Mesenchymal stem cell (in vitro differentiated cells and primary cell): ENCODE measurements at regions not wholly inside any gene's neighbourhood (a gene's known extent, or its start where the extent isn't known, plus 50 kb on each side); places are given as distances from the start of the nearest gene placed in this dataset.

ENCODE experiments used
- DNase-seq: peaks from one replicate; pipeline ENCODE4 v3.0.0-alpha.2; 2013
- H2AFZ ChIP-seq: one replicate; pipeline ENCODE4 v1.6.1; 2013; ENCODE audit warnings: low read depth, mild to moderate bottlenecking, control low read depth, inconsistent platforms, low read length, moderate library complexity
- H2AK5ac ChIP-seq: 2 replicates; pipeline ENCODE4 v1.6.1; 2013; ENCODE audit warnings: low read length, moderate library complexity, mild to moderate bottlenecking, inconsistent platforms; ENCODE audit not compliant: severe bottlenecking
- H2BK120ac ChIP-seq: one replicate; pipeline ENCODE4 v1.6.1; 2013; ENCODE audit warnings: low read depth, mild to moderate bottlenecking, inconsistent platforms, low read length, moderate library complexity
- H2BK12ac ChIP-seq, 2 experiments: one replicate each; pipeline ENCODE4 v1.6.1; 2013; ENCODE audit warnings: inconsistent platforms in 2 of 2, low read length in 2 of 2, mild to moderate bottlenecking in 2 of 2, moderate library complexity in 2 of 2, control low read depth in 1 of 2
- H2BK15ac ChIP-seq: one replicate; pipeline ENCODE4 v1.6.1; 2013; ENCODE audit warnings: mild to moderate bottlenecking, low read depth, inconsistent platforms; ENCODE audit not compliant: poor library complexity, severe bottlenecking
- H2BK5ac ChIP-seq: 2 replicates; pipeline ENCODE4 v1.6.1; 2013; ENCODE audit warnings: low read depth, mild to moderate bottlenecking, low read length, control low read depth, inconsistent platforms; ENCODE audit not compliant: poor library complexity, severe bottlenecking
- H3K14ac ChIP-seq, 2 experiments: one replicate each; pipeline ENCODE4 v1.6.1; 2013; ENCODE audit warnings: inconsistent platforms in 2 of 2, low read length in 2 of 2, control low read depth in 1 of 2, mild to moderate bottlenecking in 1 of 2, moderate library complexity in 1 of 2
- H3K18ac ChIP-seq, 2 experiments: one replicate each; pipeline ENCODE4 v1.6.1; 2013; ENCODE audit warnings: inconsistent platforms in 2 of 2, low read length in 2 of 2, control low read depth in 1 of 2, low read depth in 1 of 2, mild to moderate bottlenecking in 1 of 2
- H3K23ac ChIP-seq, 2 experiments: one replicate each; pipeline ENCODE4 v1.6.1; 2013; ENCODE audit warnings: inconsistent platforms in 2 of 2, low read length in 2 of 2, mild to moderate bottlenecking in 2 of 2, moderate library complexity in 2 of 2, control low read depth in 1 of 2
- H3K27ac ChIP-seq: 2 replicates; pipeline ENCODE4 v1.5.1; 2013; ENCODE audit warnings: mild to moderate bottlenecking, moderate library complexity, low read length, control low read depth, inconsistent platforms; ENCODE audit not compliant: poor library complexity, severe bottlenecking
- H3K27me3 ChIP-seq, 2 experiments: 2 replicates each; pipeline versions ENCODE4 v1.6.1 to v1.7.0; 2013; ENCODE audit warnings: low read length in 2 of 2, mild to moderate bottlenecking in 2 of 2, moderate library complexity in 2 of 2, control low read depth in 1 of 2, inconsistent platforms in 1 of 2; ENCODE audit not compliant: control insufficient read depth in 1 of 2, insufficient read depth in 1 of 2
- H3K36me3 ChIP-seq, 2 experiments: 2 replicates each; pipeline versions ENCODE4 v1.6.1 to v1.7.0; 2013; ENCODE audit warnings: low read length in 2 of 2, control low read depth in 1 of 2, inconsistent platforms in 1 of 2, low read depth in 1 of 2, mild to moderate bottlenecking in 1 of 2; ENCODE audit not compliant: insufficient read depth in 2 of 2, control insufficient read depth in 1 of 2
- H3K4ac ChIP-seq, 2 experiments: one replicate each; pipeline ENCODE4 v1.6.1; 2013; ENCODE audit warnings: inconsistent platforms in 2 of 2, low read length in 2 of 2, mild to moderate bottlenecking in 2 of 2, moderate library complexity in 2 of 2, control low read depth in 1 of 2, low read depth in 1 of 2
- H3K4me1 ChIP-seq: 2 replicates; pipeline ENCODE4 v1.6.1; 2013; ENCODE audit warnings: low read depth, low read length, control low read depth; ENCODE audit not compliant: control insufficient read depth, insufficient read depth
- H3K4me2 ChIP-seq: 2 replicates; pipeline ENCODE4 v1.6.1; 2013; ENCODE audit warnings: low read length, mild to moderate bottlenecking, inconsistent platforms; ENCODE audit not compliant: poor library complexity, severe bottlenecking
- H3K4me3 ChIP-seq, 2 experiments: 2 replicates each; pipeline versions ENCODE4 v1.5.1 to v1.7.0; 2013; ENCODE audit warnings: low read length in 2 of 2, mild to moderate bottlenecking in 2 of 2, control low read depth in 1 of 2, low read depth in 1 of 2; ENCODE audit not compliant: insufficient read depth in 1 of 2
- H3K79me1 ChIP-seq: replicated peaks from 2 replicates; pipeline ENCODE4 v1.6.1; 2013; ENCODE audit warnings: mild to moderate bottlenecking, control low read depth, low read length, inconsistent platforms; ENCODE audit not compliant: poor library complexity, severe bottlenecking
- H3K9ac ChIP-seq: 2 replicates; pipeline ENCODE4 v1.7.0; 2013; ENCODE audit warnings: mild to moderate bottlenecking, low read length, moderate library complexity
- H3K9me3 ChIP-seq: 2 replicates; pipeline ENCODE4 v1.7.0; 2013; ENCODE audit warnings: mild to moderate bottlenecking, low read length; ENCODE audit not compliant: control insufficient read depth
- H4K8ac ChIP-seq: one replicate; pipeline ENCODE4 v1.6.1; 2013; ENCODE audit warnings: inconsistent platforms, mild to moderate bottlenecking, low read length, moderate library complexity
- H4K91ac ChIP-seq: one replicate; pipeline ENCODE4 v1.6.1; 2013; ENCODE audit warnings: mild to moderate bottlenecking, low read length, inconsistent platforms
- WGBS: methylation state at CpG from one replicate; pipeline ENCODE4 v1.1.7; 2013; ENCODE audit warnings: mixed read lengths; 5-methylcytosine and 5-hydroxymethylcytosine counted together

GRCh38 chr5:36436306-36436705, 134.6 kb upstream of the RANBP3L start:
- whole genome bisulfite sequencing, result no CpG with 5 or more reads among the region's 3 CpGs
- Histone ChIP-seq H3K27ac (no peak overlapping the region), H3K4me1 (no peaks in the 10 kb centered on the region), H4K91ac (no peak overlapping the region), H3K18ac (no peak overlapping the region), H2BK120ac (no peak overlapping the region), H3K36me3 (no peaks in the 10 kb centered on the region), H3K79me1 (no peaks in the 10 kb centered on the region), H2BK15ac (no peak overlapping the region), H3K14ac (no peak overlapping the region), H3K4me2 (no peak overlapping the region), H3K4ac (no peak overlapping the region), H3K27me3 (peaks cover 6 to 12% of the 10 kb centered on the region in 2 experiments), H3K23ac (no peak overlapping the region), H3K9ac (no peak overlapping the region), H2AK5ac (no peak overlapping the region), H2BK5ac (no peak overlapping the region), H2BK12ac (no peak overlapping the region), H3K4me3 (no peak overlapping the region), H4K8ac (no peak overlapping the region), H2AFZ (no peak overlapping the region), H3K9me3 (no peaks in the 10 kb centered on the region)
- DNase-seq, result no peak

- H2AK5ac ChIP-seq, result no peak overlapping the region
- H3K23ac ChIP-seq, result no peak overlapping the region
- H4K8ac ChIP-seq, result no peak overlapping the region
- DNase-seq, result no peak
- peaks cover 6 to 10% of the 10 kb centered on the region in 2 experiments for H3K27me3 ChIP-seq
- H3K36me3 ChIP-seq, result no peaks in the 10 kb centered on the region
- H2AFZ ChIP-seq, result no peak overlapping the region
- no peak overlapping the region for H3K4me3 ChIP-seq
- no peaks in the 10 kb centered on the region for H3K4me1 ChIP-seq
- no peak overlapping the region for H4K91ac ChIP-seq
- 88% methylated on average over 5 of the region's 6 CpGs for WGBS
- H3K79me1 ChIP-seq, result no peaks in the 10 kb centered on the region
- no peak overlapping the region for H2BK15ac ChIP-seq
- H3K27ac ChIP-seq, result no peak overlapping the region
- no peak overlapping the region for H2BK12ac ChIP-seq
- no peak overlapping the region for H3K18ac ChIP-seq
- no peak overlapping the region for H3K14ac ChIP-seq
- no peak overlapping the region for H3K4ac ChIP-seq
- no peak overlapping the region for H3K9ac ChIP-seq
- no peak overlapping the region for H3K4me2 ChIP-seq
- H2BK120ac ChIP-seq, result no peak overlapping the region
- no peak overlapping the region for H2BK5ac ChIP-seq
- H3K9me3 ChIP-seq, result no peaks in the 10 kb centered on the region
Observed at GRCh38 chr5:36438765-36439561, 137.3 kb upstream of the RANBP3L start.

GRCh38 chr5:36440300-36440699, 138.6 kb upstream of the RANBP3L start:
- 90% methylated on average over 5 of the region's 5 CpGs for WGBS
- no peak overlapping the region for H4K8ac ChIP-seq
- H3K9me3 ChIP-seq, result no peaks in the 10 kb centered on the region
- no peak overlapping the region for H3K18ac ChIP-seq
- H2AK5ac ChIP-seq, result no peak overlapping the region
- H3K27ac ChIP-seq, result no peak overlapping the region
- no peak overlapping the region for H3K4ac ChIP-seq
- H2BK120ac ChIP-seq, result no peak overlapping the region
- no peak overlapping the region for H3K23ac ChIP-seq
- H2BK15ac ChIP-seq, result no peak overlapping the region
- no peak overlapping the region for H3K14ac ChIP-seq
- H3K4me1 ChIP-seq, result peaks cover 2% of the 10 kb centered on the region
- H3K9ac ChIP-seq, result no peak overlapping the region
- no peaks in the 10 kb centered on the region for H3K79me1 ChIP-seq
- H3K36me3 ChIP-seq, result no peaks in the 10 kb centered on the region
- H2AFZ ChIP-seq, result no peak overlapping the region
- no peak overlapping the region for H2BK5ac ChIP-seq
- no peak overlapping the region for H3K4me3 ChIP-seq
- H2BK12ac ChIP-seq, result no peak overlapping the region
- peaks cover 6 to 8% of the 10 kb centered on the region in 2 experiments for H3K27me3 ChIP-seq
- DNase-seq, result no peak
- no peak overlapping the region for H3K4me2 ChIP-seq
- H4K91ac ChIP-seq, result no peak overlapping the region

GRCh38 chr5:36441280-36441679, 139.6 kb upstream of the RANBP3L start:
- Histone ChIP-seq H3K79me1 (no peaks in the 10 kb centered on the region), H4K8ac (no peak overlapping the region), H4K91ac (no peak overlapping the region), H2BK120ac (no peak overlapping the region), H3K27ac (no peak overlapping the region), H3K4me1 (peaks cover 2% of the 10 kb centered on the region), H3K23ac (no peak overlapping the region), H2AK5ac (no peak overlapping the region), H3K18ac (no peak overlapping the region), H2BK5ac (no peak overlapping the region), H3K9me3 (no peaks in the 10 kb centered on the region), H3K27me3 (peaks cover 6 to 8% of the 10 kb centered on the region in 2 experiments), H3K4ac (no peak overlapping the region), H2BK15ac (no peak overlapping the region), H2BK12ac (no peak overlapping the region), H3K4me3 (no peak overlapping the region), H3K9ac (no peak overlapping the region), H3K36me3 (no peaks in the 10 kb centered on the region), H2AFZ (no peak overlapping the region), H3K14ac (no peak overlapping the region), H3K4me2 (no peak overlapping the region)
- DNase-seq, result no peak
- 90% methylated on average over 1 of the region's 1 CpG for WGBS
